ENCODE measurements at regions not wholly inside any gene's neighbourhood (a gene's known extent, or its start where the extent isn't known, plus 50 kb on each side); places are given as distances from the start of the nearest gene placed in this dataset.
A peak's percentile ranks its signal among the peaks of the same experiment; 100 is the strongest.

GRCh38 chr6:16965689-16966088, 136.2 kb upstream of the STMND1 start:
- Histone ChIP-seq H3K36me3 (no peaks in the 10 kb centered on the region), H3K27me3 (no peaks in the 10 kb centered on the region), H3K4me1 (peaks cover 0 to 11% (median 9%) of the 10 kb centered on the region in 4 donors), H3K9me3 (no peaks in the 10 kb centered on the region), H3K4me3 (no peak overlapping the region), H3K27ac (no peak overlapping the region)
- no peak for DNase-seq
- no peak for ATAC-seq (ENCODE audit: low FRiP score in 2 of 2)
- 87 to 94% methylated on average over 8 of the region's 8 CpGs for WGBS, 2 donors
- TF ChIP-seq POLR2AphosphoS5 (IDR thresholded peaks at IDR 0.05): no peak
- no peak for TF ChIP-seq POLR2A (IDR thresholded peaks at IDR 0.05)
- TF ChIP-seq CTCF (IDR thresholded peaks at IDR 0.05): no peak
- no peak for TF ChIP-seq EP300 (IDR thresholded peaks at IDR 0.05)

GRCh38 chr6:16964553-16965499, 137.0 kb upstream of the STMND1 start:
- peaks cover 0 to 10% (median 7%) of the 10 kb centered on the region in 4 donors for H3K4me1 ChIP-seq
- ATAC-seq (ENCODE audit: low FRiP score in 2 of 2): peak; percentile 90 to 94
- peak; percentile 77 to 89 (median 85) for TF ChIP-seq CTCF (IDR thresholded peaks at IDR 0.05)
- TF ChIP-seq POLR2A (IDR thresholded peaks at IDR 0.05): no peak
- no peaks in the 10 kb centered on the region for H3K9me3 ChIP-seq
- no peak overlapping the region for H3K27ac ChIP-seq
- DNase-seq: peak in 1 of 2 donors; percentile 80
- no peaks in the 10 kb centered on the region for H3K27me3 ChIP-seq
- WGBS, 2 donors: 29 to 30% methylated on average over 20 to 21 of the region's 21 CpGs
- H3K36me3 ChIP-seq: no peaks in the 10 kb centered on the region
- H3K4me3 ChIP-seq: no peak overlapping the region

DNA sequence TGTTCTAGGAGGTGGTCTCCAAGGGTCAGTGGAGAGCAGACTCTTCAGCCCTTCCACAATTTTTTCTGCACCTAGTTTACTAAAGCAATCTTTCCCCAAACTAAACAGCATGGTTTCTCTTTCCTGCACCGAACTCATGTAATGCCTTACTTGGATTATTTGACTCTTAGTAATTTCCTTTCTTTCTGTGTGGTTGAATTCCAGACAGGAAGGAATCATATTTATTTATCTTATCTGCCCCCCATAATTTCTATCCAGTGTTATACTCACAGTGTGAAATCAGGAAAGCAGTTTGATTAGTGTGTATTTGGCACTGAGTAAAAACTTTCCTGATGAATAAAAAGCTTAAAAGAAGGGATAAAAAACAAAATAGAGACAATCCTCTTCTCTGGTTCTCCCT, 140.3 kb upstream of the STMND1 start:
- Histone ChIP-seq H3K27me3 (no peaks in the 10 kb centered on the region), H3K27ac (no peak overlapping the region), H3K9me3 (no peaks in the 10 kb centered on the region), H3K4me1 (peaks cover 0 to 10% (median 8%) of the 10 kb centered on the region in 4 donors), H3K4me3 (no peak overlapping the region), H3K36me3 (no peaks in the 10 kb centered on the region)
- no peak for DNase-seq
- ATAC-seq (ENCODE audit: low FRiP score in 2 of 2): no peak
- WGBS, 2 donors: 53 to 57% methylated on average over 1 of the region's 1 CpG
- TF ChIP-seq POLR2AphosphoS5 (IDR thresholded peaks at IDR 0.05) (no peak), EP300 (IDR thresholded peaks at IDR 0.05) (no peak), CTCF (IDR thresholded peaks at IDR 0.05) (no peak), POLR2A (IDR thresholded peaks at IDR 0.05) (no peak)

GRCh38 chr6:16959789-16960188, 142.1 kb upstream of the STMND1 start:
- H3K9me3 ChIP-seq: no peaks in the 10 kb centered on the region
- TF ChIP-seq POLR2AphosphoS5 (IDR thresholded peaks at IDR 0.05) (no peak), POLR2A (IDR thresholded peaks at IDR 0.05) (no peak), EP300 (IDR thresholded peaks at IDR 0.05) (no peak), CTCF (IDR thresholded peaks at IDR 0.05) (no peak)
- WGBS, 2 donors: 59 to 67% methylated on average over 1 of the region's 1 CpG
- no peaks in the 10 kb centered on the region for H3K27me3 ChIP-seq
- peaks cover 0 to 9% (median 5%) of the 10 kb centered on the region in 4 donors for H3K4me1 ChIP-seq
- H3K36me3 ChIP-seq: no peaks in the 10 kb centered on the region
- H3K27ac ChIP-seq: no peak overlapping the region
- DNase-seq (no peak), ATAC-seq (ENCODE audit: low FRiP score in 2 of 2) (no peak)
- no peak overlapping the region for H3K4me3 ChIP-seq

All from upper lobe of left lung (tissue), 6 donors.